ENCODE measurements at regions not wholly inside any gene's neighbourhood (a gene's known extent, or its start where the extent isn't known, plus 50 kb on each side); places are given as distances from the start of the nearest gene placed in this dataset.
"Not testable (repeated sequence)": the region's sequence is repeated elsewhere in the genome, so short reads cannot be mapped to it uniquely, and the experiment has no call there.

DNA sequence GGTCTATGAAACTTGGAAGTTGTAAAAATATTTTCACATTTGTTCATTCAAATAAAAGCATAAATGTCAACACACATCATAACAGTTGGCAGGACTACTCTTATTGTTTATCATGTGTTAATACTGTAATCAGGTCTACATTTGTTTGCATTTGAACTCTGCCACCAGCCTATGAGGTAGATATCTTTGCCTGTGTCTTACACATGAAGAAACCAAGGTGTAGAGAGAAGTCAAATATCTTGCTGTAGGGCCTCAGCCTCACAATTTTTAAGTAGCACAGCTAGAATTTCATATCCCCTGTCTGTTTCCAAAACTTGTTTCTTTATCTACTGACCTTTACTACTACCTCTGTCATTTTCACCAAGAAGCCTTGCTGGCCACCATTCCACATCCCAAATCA is 161.9 kb downstream of the ZIC4 start:
- Histone ChIP-seq H3K4me3 (ENCODE audit: insufficient read depth, low read length, poor library complexity, severe bottlenecking) (no peak overlapping the region), H4K20me1 (ENCODE audit: low read depth, low read length) (no peaks in the 10 kb centered on the region), H3K27me3 (ENCODE audit: low read length) (no peaks in the 10 kb centered on the region), H3K36me3 (ENCODE audit: low read length) (no peaks in the 10 kb centered on the region), H3K27ac (ENCODE audit: low read depth, low read length) (no peak overlapping the region), H3K9me3 (ENCODE audit: insufficient read depth, low read length) (no peaks in the 10 kb centered on the region), H3K9me2 (replicated peaks; ENCODE audit: insufficient read depth, low read length) (no peaks in the 10 kb centered on the region), H3K79me2 (ENCODE audit: insufficient read depth, low read length) (no peaks in the 10 kb centered on the region), H3K4me2 (ENCODE audit: low read depth, low read length, poor library complexity, severe bottlenecking) (no peak overlapping the region), H3F3A (ENCODE audit: insufficient read depth) (no peaks in the 10 kb centered on the region), H3K9ac (ENCODE audit: low read length) (no peak overlapping the region), H2AFZ (ENCODE audit: low read depth, low read length, severe bottlenecking) (no peak overlapping the region)
- TF ChIP-seq, protein P1, sequence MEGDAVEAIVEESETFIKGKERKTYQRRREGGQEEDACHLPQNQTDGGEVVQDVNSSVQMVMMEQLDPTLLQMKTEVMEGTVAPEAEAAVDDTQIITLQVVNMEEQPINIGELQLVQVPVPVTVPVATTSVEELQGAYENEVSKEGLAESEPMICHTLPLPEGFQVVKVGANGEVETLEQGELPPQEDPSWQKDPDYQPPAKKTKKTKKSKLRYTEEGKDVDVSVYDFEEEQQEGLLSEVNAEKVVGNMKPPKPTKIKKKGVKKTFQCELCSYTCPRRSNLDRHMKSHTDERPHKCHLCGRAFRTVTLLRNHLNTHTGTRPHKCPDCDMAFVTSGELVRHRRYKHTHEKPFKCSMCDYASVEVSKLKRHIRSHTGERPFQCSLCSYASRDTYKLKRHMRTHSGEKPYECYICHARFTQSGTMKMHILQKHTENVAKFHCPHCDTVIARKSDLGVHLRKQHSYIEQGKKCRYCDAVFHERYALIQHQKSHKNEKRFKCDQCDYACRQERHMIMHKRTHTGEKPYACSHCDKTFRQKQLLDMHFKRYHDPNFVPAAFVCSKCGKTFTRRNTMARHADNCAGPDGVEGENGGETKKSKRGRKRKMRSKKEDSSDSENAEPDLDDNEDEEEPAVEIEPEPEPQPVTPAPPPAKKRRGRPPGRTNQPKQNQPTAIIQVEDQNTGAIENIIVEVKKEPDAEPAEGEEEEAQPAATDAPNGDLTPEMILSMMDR (IDR thresholded peaks at IDR 0.05; ENCODE audit: insufficient read depth, low read length, poor library complexity, severe bottlenecking) = no peak
- TF ChIP-seq EZH2phosphoT487 (conservative IDR thresholded peaks at IDR 0.05; ENCODE audit: low read length) = no peak

DNA sequence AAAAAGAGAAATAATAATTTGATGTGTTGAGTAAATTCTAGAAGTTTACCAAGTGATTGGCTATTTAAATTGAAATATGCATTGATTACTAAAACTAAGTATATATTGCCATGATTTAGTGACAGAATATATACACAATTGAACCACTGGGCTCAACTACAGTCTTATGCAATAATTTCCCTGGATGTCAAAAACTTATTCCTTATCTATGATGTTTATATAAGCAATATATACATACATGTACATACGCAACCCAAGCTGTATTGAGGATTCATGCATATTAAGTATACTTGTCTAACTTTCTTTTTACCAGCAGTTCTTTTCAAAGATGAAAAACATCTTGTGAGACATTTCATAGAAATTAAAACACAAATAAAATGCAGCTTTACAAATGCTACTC is 165.8 kb downstream of the ZIC4 start:
- H3K79me2 ChIP-seq (ENCODE audit: insufficient read depth, low read length) = no peaks in the 10 kb centered on the region
- H3K9me2 ChIP-seq (replicated peaks; ENCODE audit: insufficient read depth, low read length) = no peaks in the 10 kb centered on the region
- H3K9me3 ChIP-seq (ENCODE audit: insufficient read depth, low read length) = no peaks in the 10 kb centered on the region
- no peak overlapping the region for H2AFZ ChIP-seq (ENCODE audit: low read depth, low read length, severe bottlenecking)
- H3K27ac ChIP-seq (ENCODE audit: low read depth, low read length) = no peak overlapping the region
- H3K4me3 ChIP-seq (ENCODE audit: insufficient read depth, low read length, poor library complexity, severe bottlenecking) = no peak overlapping the region
- no peaks in the 10 kb centered on the region for H3F3A ChIP-seq (ENCODE audit: insufficient read depth)
- H3K9ac ChIP-seq (ENCODE audit: low read length) = no peak overlapping the region
- H3K36me3 ChIP-seq (ENCODE audit: low read length) = no peaks in the 10 kb centered on the region
- H3K4me2 ChIP-seq (ENCODE audit: low read depth, low read length, poor library complexity, severe bottlenecking) = no peak overlapping the region
- no peak for TF ChIP-seq EZH2phosphoT487 (conservative IDR thresholded peaks at IDR 0.05; ENCODE audit: low read length)
- TF ChIP-seq, protein P1 (IDR thresholded peaks at IDR 0.05; ENCODE audit: insufficient read depth, low read length, poor library complexity, severe bottlenecking) = no peak
- no peaks in the 10 kb centered on the region for H4K20me1 ChIP-seq (ENCODE audit: low read depth, low read length)
- no peaks in the 10 kb centered on the region for H3K27me3 ChIP-seq (ENCODE audit: low read length)

DNA sequence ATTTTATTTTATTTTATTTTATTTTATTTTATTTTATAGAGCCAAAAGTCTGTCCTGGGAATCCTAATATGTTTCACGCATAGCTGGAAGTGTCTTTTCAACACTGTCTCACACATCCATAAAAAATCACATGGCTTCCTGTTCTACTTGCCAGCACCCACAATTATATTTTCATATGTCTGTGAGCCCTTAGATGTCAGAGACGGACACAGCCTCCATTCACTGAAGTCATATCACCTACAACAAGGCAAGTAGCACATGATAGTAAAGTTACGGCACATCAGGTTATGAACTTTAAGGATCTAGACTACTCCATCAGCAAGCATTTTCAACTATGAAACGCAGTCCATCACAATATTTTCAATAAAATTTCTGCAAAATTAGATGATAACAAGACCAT is 168.4 kb downstream of the ZIC4 start:
- H3K79me2 ChIP-seq (ENCODE audit: insufficient read depth, low read length) = no peaks in the 10 kb centered on the region
- H4K20me1 ChIP-seq (ENCODE audit: low read depth, low read length) = no peaks in the 10 kb centered on the region
- H3K9me2 ChIP-seq (replicated peaks; ENCODE audit: insufficient read depth, low read length) = no peaks in the 10 kb centered on the region
- no peak overlapping the region for H3K9ac ChIP-seq (ENCODE audit: low read length)
- H3K4me3 ChIP-seq (ENCODE audit: insufficient read depth, low read length, poor library complexity, severe bottlenecking) = no peak overlapping the region
- no peaks in the 10 kb centered on the region for H3K36me3 ChIP-seq (ENCODE audit: low read length)
- no peaks in the 10 kb centered on the region for H3F3A ChIP-seq (ENCODE audit: insufficient read depth)
- TF ChIP-seq, protein P1 (IDR thresholded peaks at IDR 0.05; ENCODE audit: insufficient read depth, low read length, poor library complexity, severe bottlenecking) = no peak
- no peak for TF ChIP-seq EZH2phosphoT487 (conservative IDR thresholded peaks at IDR 0.05; ENCODE audit: low read length)
- H2AFZ ChIP-seq (ENCODE audit: low read depth, low read length, severe bottlenecking) = no peak overlapping the region
- no peak overlapping the region for H3K4me2 ChIP-seq (ENCODE audit: low read depth, low read length, poor library complexity, severe bottlenecking)
- H3K9me3 ChIP-seq (ENCODE audit: insufficient read depth, low read length) = no peaks in the 10 kb centered on the region
- H3K27me3 ChIP-seq (ENCODE audit: low read length) = no peaks in the 10 kb centered on the region
- no peak overlapping the region for H3K27ac ChIP-seq (ENCODE audit: low read depth, low read length)

DNA sequence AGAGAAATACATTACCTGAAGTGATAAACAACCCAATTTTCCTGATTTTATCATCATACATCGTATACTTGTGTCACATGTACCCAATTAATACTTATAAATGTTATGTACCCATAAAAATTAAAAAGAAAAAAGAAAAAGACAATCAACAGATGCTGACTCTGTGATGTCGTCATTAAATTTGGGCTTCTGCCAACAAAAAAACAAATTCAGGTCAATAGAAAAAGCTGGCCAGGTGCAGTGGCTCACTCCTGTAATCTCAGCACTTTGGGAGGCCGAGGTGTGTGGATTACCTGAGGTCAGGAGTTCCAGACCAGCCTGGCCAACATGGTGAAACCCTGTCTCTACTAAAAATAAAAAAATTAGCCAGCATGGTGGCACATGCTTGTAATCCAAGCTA is 174.4 kb downstream of the ZIC4 start:
- not testable (repeated sequence) for H2AFZ ChIP-seq (ENCODE audit: low read depth, low read length, severe bottlenecking); H3K9ac ChIP-seq (ENCODE audit: low read length); H3K4me3 ChIP-seq (ENCODE audit: insufficient read depth, low read length, poor library complexity, severe bottlenecking); H3K79me2 ChIP-seq (ENCODE audit: insufficient read depth, low read length); H3K9me2 ChIP-seq (replicated peaks; ENCODE audit: insufficient read depth, low read length); H3K27ac ChIP-seq (ENCODE audit: low read depth, low read length); H3K9me3 ChIP-seq (ENCODE audit: insufficient read depth, low read length); H3K4me2 ChIP-seq (ENCODE audit: low read depth, low read length, poor library complexity, severe bottlenecking); H3K36me3 ChIP-seq (ENCODE audit: low read length); H4K20me1 ChIP-seq (ENCODE audit: low read depth, low read length); H3K27me3 ChIP-seq (ENCODE audit: low read length); H3F3A ChIP-seq (ENCODE audit: insufficient read depth)
